Keratinocyte (primary cell): ENCODE measurements at regions not wholly inside any gene's neighbourhood (a gene's known extent, or its start where the extent isn't known, plus 50 kb on each side); places are given as distances from the start of the nearest gene placed in this dataset.

Source experiments
- DNase-seq: peaks from one replicate; pipeline ENCODE4 v3.0.0-alpha.2; 2011; ENCODE audit warnings: low read depth, missing footprints, low spot score
- FAIRE-seq: peaks from 2 replicates; lab custom pipeline; 2011; peaks lifted over from hg19 to GRCh38; lab: Jason Lieb, UNC
- H2AFZ ChIP-seq: 2 replicates; pipeline ENCODE4 v1.6.0; 2012; ENCODE audit warnings: low read length, control low read depth, inconsistent platforms; ENCODE audit not compliant: control insufficient read depth
- H3K27ac ChIP-seq: 2 replicates; pipeline ENCODE4 v1.5.1; 2011; ENCODE audit warnings: low read length; ENCODE audit not compliant: control insufficient read depth, insufficient read depth
- H3K27me3 ChIP-seq: 3 replicates; pipeline ENCODE4 v1.6.0; 2011; ENCODE audit warnings: low read length; ENCODE audit not compliant: control insufficient read depth, insufficient read depth; ENCODE audit errors: extremely low read depth
- H3K36me3 ChIP-seq, 2 experiments: 2 replicates in 1 of 2; 3 replicates in 1 of 2; pipeline ENCODE4 v1.5.1; 2011; ENCODE audit warnings: low read length in 2 of 2, mild to moderate bottlenecking in 1 of 2; ENCODE audit not compliant: control insufficient read depth in 2 of 2, insufficient read depth in 2 of 2; ENCODE audit errors: extremely low read depth in 1 of 2
- H3K4me1 ChIP-seq: 3 replicates; pipeline ENCODE4 v1.5.1; 2011; ENCODE audit warnings: low read length; ENCODE audit not compliant: control insufficient read depth, insufficient read depth; ENCODE audit errors: extremely low read depth
- H3K4me2 ChIP-seq: 3 replicates; pipeline ENCODE4 v1.6.0; 2011; ENCODE audit warnings: low read depth, low read length; ENCODE audit not compliant: control insufficient read depth, insufficient read depth; ENCODE audit errors: extremely low read depth
- H3K4me3 ChIP-seq, 3 experiments: fragments of 200-600 bp in 1 of 3; sonication (generic) in 1 of 3; 2 replicates in 2 of 3; 3 replicates in 1 of 3; pipeline ENCODE4 v1.5.1; 2011 to 2016; ENCODE audit warnings: low read length in 3 of 3, mild to moderate bottlenecking in 3 of 3, control low read depth in 2 of 3, inconsistent platforms in 1 of 3, low read depth in 1 of 3, mixed read lengths in 1 of 3, mixed run types in 1 of 3, moderate library complexity in 1 of 3; ENCODE audit not compliant: control insufficient read depth in 2 of 3, insufficient read depth in 2 of 3; ENCODE audit errors: extremely low read depth in 1 of 3
- H3K79me2 ChIP-seq: 2 replicates; pipeline ENCODE4 v1.6.0; 2012; ENCODE audit warnings: low read length; ENCODE audit not compliant: control insufficient read depth, insufficient read depth
- H3K9ac ChIP-seq: 3 replicates; pipeline ENCODE4 v1.6.0; 2011; ENCODE audit warnings: low read length; ENCODE audit not compliant: control insufficient read depth, insufficient read depth; ENCODE audit errors: extremely low read depth
- H3K9me1 ChIP-seq: 3 replicates; pipeline ENCODE4 v1.6.0; 2011; ENCODE audit warnings: low read length; ENCODE audit not compliant: control insufficient read depth, insufficient read depth; ENCODE audit errors: extremely low read depth
- H3K9me3 ChIP-seq: 2 replicates; pipeline ENCODE4 v1.5.1; 2012; ENCODE audit warnings: low read depth, low read length; ENCODE audit not compliant: control insufficient read depth
- H4K20me1 ChIP-seq: 3 replicates; pipeline ENCODE4 v1.6.0; 2011; ENCODE audit warnings: low read length; ENCODE audit not compliant: control insufficient read depth, insufficient read depth; ENCODE audit errors: extremely low read depth
- CTCF ChIP-seq, 3 experiments: IDR thresholded peaks in 1 of 3; conservative IDR thresholded peaks in 1 of 3; optimal IDR thresholded peaks in 1 of 3; 2 replicates in 2 of 3; 3 replicates in 1 of 3; pipeline versions ENCODE3 to v1.5.1; 2011; ENCODE audit warnings: low read length in 3 of 3, mild to moderate bottlenecking in 3 of 3, moderate library complexity in 2 of 3, control low read depth in 1 of 3, inconsistent platforms in 1 of 3; ENCODE audit not compliant: insufficient read depth in 2 of 3; ENCODE audit errors: extremely low read depth in 1 of 3
- EZH2 ChIP-seq: IDR thresholded peaks from one replicate; pipeline ENCODE4 v1.6.1; 2012; ENCODE audit warnings: inconsistent platforms, mild to moderate bottlenecking, low read length, moderate library complexity
- dilution Hi-C: fragments of 300-500 bp; cut with MboI; formaldehyde crosslinking; loops from one replicate; pipeline ENCODE4 v1.7.0; 2020; ENCODE audit warnings: low sequenced_read_pairs; ENCODE audit not compliant: extremely low pct_ligation_motif_present

GRCh38 chr4:119858176-119858575, 208.5 kb downstream of the MAD2L1 start:
- Histone ChIP-seq H2AFZ (no peak overlapping the region), H3K4me2 (no peak overlapping the region), H3K27ac (no peak overlapping the region), H3K79me2 (no peaks in the 10 kb centered on the region), H3K9me3 (no peaks in the 10 kb centered on the region), H3K36me3 (no peaks in the 10 kb centered on the region), H4K20me1 (no peaks in the 10 kb centered on the region), H3K9ac (no peak overlapping the region), H3K9me1 (no peaks in the 10 kb centered on the region), H3K4me3 (no peak overlapping the region), H3K27me3 (no peaks in the 10 kb centered on the region), H3K4me1 (no peaks in the 10 kb centered on the region)
- DNase-seq = no peak
- TF ChIP-seq EZH2 = no peak
- no peak for TF ChIP-seq CTCF (optimal IDR thresholded peaks at IDR 0.05 in 1 of 3, IDR thresholded peaks at IDR 0.05 in 1 of 3, conservative IDR thresholded peaks at IDR 0.05 in 1 of 3; ENCODE audit: extremely low read depth in 1 of 3, insufficient read depth in 2 of 3, low read length in 3 of 3)
- no peak for FAIRE-seq
- dilution Hi-C loops = no loop called here

DNA sequence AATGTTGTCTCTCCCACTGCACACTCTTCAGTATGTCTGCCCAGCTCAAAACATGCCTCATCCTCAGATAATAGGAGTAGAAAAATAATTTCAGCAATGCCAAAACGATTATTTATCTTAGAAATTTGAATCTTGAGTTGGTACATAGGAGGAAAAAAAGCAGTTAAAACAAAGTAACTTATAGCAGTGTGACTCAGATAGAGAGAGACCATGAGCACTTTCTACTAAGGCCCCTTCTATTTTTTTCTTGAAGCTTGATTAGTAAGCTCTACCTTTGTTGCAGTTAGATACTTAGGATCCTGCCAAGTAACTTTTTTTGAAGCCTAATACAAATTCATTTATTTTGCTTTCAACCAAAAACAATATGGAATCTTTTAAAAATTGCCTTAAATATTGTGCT, 212.3 kb downstream of the MAD2L1 start:
- H3K9ac ChIP-seq = no peak overlapping the region
- TF ChIP-seq EZH2 (no peak), CTCF (optimal IDR thresholded peaks at IDR 0.05 in 1 of 3, IDR thresholded peaks at IDR 0.05 in 1 of 3, conservative IDR thresholded peaks at IDR 0.05 in 1 of 3; ENCODE audit: extremely low read depth in 1 of 3, insufficient read depth in 2 of 3, low read length in 3 of 3) (no peak)
- no peak overlapping the region for H3K4me2 ChIP-seq
- H3K9me1 ChIP-seq = no peaks in the 10 kb centered on the region
- H3K9me3 ChIP-seq = no peaks in the 10 kb centered on the region
- FAIRE-seq = no peak
- no peaks in the 10 kb centered on the region for H3K27me3 ChIP-seq
- H4K20me1 ChIP-seq = no peaks in the 10 kb centered on the region
- DNase-seq = no peak
- no peak overlapping the region for H3K27ac ChIP-seq
- H3K79me2 ChIP-seq = no peaks in the 10 kb centered on the region
- H3K4me3 ChIP-seq = no peak overlapping the region
- no peaks in the 10 kb centered on the region for H3K36me3 ChIP-seq
- dilution Hi-C loops = no loop called here
- no peaks in the 10 kb centered on the region for H3K4me1 ChIP-seq
- no peak overlapping the region for H2AFZ ChIP-seq
